HFF-Myc (cell line): ENCODE measurements at regions not wholly inside any gene's neighbourhood (a gene's known extent, or its start where the extent isn't known, plus 50 kb on each side); places are given as distances from the start of the nearest gene placed in this dataset.

Experiments used
- DNase-seq: peaks from one replicate; pipeline ENCODE4 v3.0.0-alpha.2; 2011; ENCODE audit warnings: low read depth; ENCODE audit errors: extremely low read depth
- H3K4me3 ChIP-seq: replicated peaks from 2 replicates; pipeline ENCODE4 v1.5.1; 2011; ENCODE audit warnings: low read depth, mild to moderate bottlenecking, control low read depth, low read length
- TF ChIP-seq, protein P1 (sequence below): IDR thresholded peaks from 2 replicates; pipeline ENCODE4 v1.5.1; 2012; ENCODE audit warnings: mild to moderate bottlenecking, low read depth, low read length, control low read depth; ENCODE audit errors: missing control alignments

DNA sequence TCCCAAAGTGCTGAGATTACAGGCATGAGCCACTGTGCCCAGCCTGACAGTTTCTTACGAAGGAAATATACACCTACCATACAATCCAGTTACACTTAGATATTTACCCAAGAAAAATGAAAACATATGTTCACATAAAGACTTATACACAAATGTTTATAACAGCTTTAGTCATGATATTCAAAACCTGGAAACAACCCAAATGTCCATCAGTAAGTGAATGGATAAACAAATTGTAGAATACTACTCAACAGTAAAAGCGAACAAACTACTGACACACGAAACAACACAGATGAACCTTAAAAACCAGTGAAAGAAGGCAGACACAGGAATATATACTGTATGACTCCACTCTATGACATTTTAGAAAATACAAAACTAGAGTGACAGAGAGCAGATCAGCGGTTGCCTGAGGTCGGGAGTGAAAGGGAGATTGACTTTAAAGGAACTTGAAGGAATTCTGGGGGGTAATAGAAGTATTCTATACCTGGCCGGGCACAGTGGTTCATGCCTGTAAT lies 83.6 kb downstream of the SPRING1 start:
- TF ChIP-seq, protein P1, sequence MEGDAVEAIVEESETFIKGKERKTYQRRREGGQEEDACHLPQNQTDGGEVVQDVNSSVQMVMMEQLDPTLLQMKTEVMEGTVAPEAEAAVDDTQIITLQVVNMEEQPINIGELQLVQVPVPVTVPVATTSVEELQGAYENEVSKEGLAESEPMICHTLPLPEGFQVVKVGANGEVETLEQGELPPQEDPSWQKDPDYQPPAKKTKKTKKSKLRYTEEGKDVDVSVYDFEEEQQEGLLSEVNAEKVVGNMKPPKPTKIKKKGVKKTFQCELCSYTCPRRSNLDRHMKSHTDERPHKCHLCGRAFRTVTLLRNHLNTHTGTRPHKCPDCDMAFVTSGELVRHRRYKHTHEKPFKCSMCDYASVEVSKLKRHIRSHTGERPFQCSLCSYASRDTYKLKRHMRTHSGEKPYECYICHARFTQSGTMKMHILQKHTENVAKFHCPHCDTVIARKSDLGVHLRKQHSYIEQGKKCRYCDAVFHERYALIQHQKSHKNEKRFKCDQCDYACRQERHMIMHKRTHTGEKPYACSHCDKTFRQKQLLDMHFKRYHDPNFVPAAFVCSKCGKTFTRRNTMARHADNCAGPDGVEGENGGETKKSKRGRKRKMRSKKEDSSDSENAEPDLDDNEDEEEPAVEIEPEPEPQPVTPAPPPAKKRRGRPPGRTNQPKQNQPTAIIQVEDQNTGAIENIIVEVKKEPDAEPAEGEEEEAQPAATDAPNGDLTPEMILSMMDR: no peak
- no peak overlapping the region for H3K4me3 ChIP-seq
- DNase-seq: no peak

DNA sequence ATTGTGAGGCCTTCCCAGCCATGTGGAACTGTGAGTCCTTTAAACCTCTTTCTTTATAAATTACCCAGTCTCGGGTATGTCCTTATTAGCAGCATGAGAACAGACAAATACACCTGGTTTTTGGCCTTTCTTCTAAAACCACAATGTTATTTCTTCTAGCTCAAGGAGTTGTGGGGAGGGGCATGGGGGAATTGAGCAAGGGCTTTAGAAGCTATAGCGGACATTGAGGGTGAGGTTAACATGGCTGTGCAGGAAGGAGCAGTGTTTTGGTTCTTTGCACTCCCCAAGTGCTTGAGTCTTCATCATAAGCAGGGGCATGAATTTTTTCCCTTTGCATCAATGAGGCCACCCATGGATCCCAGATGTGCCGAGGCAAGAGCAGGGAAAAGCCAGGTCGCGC lies 86.8 kb downstream of the SPRING1 start:
- H3K4me3 ChIP-seq: no peak overlapping the region
- TF ChIP-seq, protein P1: no peak
- no peak for DNase-seq

DNA sequence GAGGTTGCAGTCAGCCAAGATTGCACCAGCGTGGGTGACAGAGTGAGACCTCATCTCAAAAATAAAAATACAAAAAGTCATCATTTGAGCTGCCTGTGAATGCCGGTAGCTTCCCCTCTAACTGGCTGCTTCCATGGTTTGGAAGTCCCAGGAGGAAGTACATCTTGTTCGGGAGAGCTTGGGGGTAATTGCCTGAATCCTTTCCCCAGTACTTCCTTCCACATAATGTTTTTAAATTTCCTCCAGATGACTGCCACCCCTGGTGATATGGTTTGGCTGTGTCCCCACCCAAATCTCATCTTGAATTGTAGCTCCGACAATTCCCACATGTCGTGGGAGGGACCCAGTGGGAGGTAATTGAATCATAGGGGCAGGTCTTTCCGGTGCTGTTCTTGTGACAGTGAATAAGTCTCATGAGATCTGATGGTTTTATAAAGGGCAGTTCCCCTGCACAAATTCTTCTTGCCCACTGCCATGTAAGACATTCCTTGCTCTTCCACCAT lies 87.2 kb downstream of the SPRING1 start:
- TF ChIP-seq, protein P1: no peak
- DNase-seq: no peak
- H3K4me3 ChIP-seq: no peak overlapping the region

DNA sequence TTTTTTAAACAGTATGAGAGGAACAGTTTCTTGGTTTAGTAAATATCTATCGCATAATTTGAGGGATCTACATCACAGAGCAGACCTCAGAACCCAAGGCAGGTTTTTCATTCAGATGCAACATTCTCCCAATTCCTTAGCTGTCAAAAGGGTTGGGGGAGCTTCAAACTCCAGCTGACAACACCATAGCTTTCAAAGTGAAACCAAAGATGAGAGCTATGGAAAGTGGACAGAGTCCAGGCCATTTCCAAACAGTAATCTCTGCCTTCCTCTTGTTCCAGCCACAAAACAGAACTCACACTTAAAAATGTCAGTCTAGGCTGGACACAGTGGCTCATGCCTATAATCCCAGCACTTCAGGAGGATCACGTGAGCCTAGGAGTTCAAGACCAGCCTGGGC lies 87.8 kb downstream of the SPRING1 start:
- H3K4me3 ChIP-seq: no peak overlapping the region

DNA sequence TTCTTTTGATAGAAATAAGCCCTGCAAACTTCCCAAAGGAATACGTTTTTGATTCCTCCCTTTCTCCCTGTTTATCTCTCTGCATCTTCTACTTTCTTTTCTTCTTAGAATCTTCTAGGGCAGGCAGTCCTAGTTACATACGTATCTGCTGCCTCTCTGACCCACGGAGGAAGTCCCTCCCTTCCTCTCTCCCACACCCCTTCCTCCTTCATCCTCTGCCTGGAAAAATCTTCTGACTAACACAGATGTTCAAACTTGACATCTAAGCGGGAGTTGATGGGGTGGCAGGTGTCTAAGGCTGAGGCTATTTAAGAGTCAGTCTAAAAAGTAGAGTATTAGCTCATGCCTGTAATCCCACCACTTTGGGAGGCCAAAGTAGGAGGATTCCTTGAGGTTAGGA lies 88.6 kb downstream of the MAP1LC3B2 start:
- H3K4me3 ChIP-seq: no peak overlapping the region
- TF ChIP-seq, protein P1: no peak
- DNase-seq: no peak

More for the DNA sequence above, 87.8 kb downstream of the SPRING1 start:
- TF ChIP-seq, protein P1: no peak
- DNase-seq: no peak

DNA sequence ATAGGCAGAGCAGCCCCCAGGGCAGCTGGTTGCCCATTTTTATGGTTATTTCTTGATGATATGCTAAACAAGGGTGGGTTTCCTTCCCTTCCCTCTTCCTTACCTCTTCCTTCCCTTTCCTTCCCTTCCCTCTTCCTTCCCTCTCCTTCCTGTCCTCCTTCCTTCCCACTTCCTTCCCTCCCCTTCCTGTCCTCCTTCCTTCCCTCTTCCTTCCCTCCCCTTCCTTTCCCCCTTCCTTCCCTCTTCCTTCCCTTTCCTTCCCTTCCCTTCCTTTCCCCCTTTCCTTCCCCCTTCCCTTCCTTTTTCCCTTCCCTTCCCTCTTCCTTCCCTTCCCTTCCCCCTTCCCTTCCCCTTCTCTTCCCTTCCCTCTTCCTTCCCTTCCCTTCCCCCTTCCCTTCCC lies 87.7 kb downstream of the MAP1LC3B2 start:
- no peak for DNase-seq

More for the DNA sequence above, 87.7 kb downstream of the MAP1LC3B2 start:
- TF ChIP-seq, protein P1: no peak
- no peak overlapping the region for H3K4me3 ChIP-seq
